ENCODE measurements at regions not wholly inside any gene's neighbourhood (a gene's known extent, or its start where the extent isn't known, plus 50 kb on each side); places are given as distances from the start of the nearest gene placed in this dataset.

GRCh38 chr2:60311524-60311923 is 241.9 kb downstream of the BCL11A start:
- TF ChIP-seq, protein P1, sequence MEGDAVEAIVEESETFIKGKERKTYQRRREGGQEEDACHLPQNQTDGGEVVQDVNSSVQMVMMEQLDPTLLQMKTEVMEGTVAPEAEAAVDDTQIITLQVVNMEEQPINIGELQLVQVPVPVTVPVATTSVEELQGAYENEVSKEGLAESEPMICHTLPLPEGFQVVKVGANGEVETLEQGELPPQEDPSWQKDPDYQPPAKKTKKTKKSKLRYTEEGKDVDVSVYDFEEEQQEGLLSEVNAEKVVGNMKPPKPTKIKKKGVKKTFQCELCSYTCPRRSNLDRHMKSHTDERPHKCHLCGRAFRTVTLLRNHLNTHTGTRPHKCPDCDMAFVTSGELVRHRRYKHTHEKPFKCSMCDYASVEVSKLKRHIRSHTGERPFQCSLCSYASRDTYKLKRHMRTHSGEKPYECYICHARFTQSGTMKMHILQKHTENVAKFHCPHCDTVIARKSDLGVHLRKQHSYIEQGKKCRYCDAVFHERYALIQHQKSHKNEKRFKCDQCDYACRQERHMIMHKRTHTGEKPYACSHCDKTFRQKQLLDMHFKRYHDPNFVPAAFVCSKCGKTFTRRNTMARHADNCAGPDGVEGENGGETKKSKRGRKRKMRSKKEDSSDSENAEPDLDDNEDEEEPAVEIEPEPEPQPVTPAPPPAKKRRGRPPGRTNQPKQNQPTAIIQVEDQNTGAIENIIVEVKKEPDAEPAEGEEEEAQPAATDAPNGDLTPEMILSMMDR (IDR thresholded peaks at IDR 0.05; ENCODE audit: insufficient read depth, low read length) = no peak
- TF ChIP-seq GABPA (IDR thresholded peaks at IDR 0.05; ENCODE audit: low read depth) (no peak), POLR2AphosphoS5 (IDR thresholded peaks at IDR 0.05; ENCODE audit: low read depth) (no peak), SPI1 (IDR thresholded peaks at IDR 0.05; ENCODE audit: borderline replicate concordance, low read depth) (no peak)

Data from HL-60 (cell line).